ENCODE measurements at regions not wholly inside any gene's neighbourhood (a gene's known extent, or its start where the extent isn't known, plus 50 kb on each side); places are given as distances from the start of the nearest gene placed in this dataset.

DNA sequence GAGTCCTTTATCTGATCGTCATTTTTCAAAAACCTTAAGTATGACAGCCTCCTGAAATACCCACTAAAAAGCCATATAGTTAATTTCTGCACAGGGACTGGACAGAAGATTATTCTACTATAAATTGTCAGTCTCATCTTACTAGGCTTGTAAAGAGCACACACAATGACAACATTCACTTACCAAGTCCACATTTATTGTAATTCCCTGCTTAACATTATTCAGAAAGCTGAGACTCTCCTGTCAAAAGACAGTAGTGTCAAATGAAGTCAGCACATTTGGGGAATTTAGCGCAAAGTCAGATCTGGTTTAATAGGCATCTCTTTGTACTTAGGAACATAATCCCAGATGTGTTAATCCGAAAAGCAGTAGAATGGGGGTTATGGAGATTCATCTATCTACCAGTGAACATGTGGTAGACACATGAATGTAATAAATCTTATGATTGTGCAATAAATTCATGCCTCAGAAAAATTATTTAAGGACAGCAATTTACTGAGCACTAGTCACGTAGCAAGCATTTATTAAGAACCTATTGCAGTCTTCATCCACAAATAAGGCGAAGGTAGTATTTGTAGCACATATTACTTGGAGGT lies 224.6 kb upstream of the GPC6 start:
- FAIRE-seq (no peak), DNase-seq (ENCODE audit: low read depth, low spot score) (no peak)
- intact Hi-C loops (cut with micrococcal nuclease) = no loop called here
- no peak for TF ChIP-seq EZH2 (IDR thresholded peaks at IDR 0.05; ENCODE audit: borderline replicate concordance, low read depth, low read length, severe bottlenecking)
- no peak for TF ChIP-seq FOS (IDR thresholded peaks at IDR 0.05; ENCODE audit: borderline replicate concordance, insufficient read depth, low read length)
- no peak for TF ChIP-seq JUN (IDR thresholded peaks at IDR 0.05; ENCODE audit: borderline replicate concordance, insufficient read depth, insufficient read length, low read depth)
- no peak for TF ChIP-seq POLR2A (IDR thresholded peaks at IDR 0.05; ENCODE audit: low read depth, low read length)
- TF ChIP-seq GATA2 (IDR thresholded peaks at IDR 0.05; ENCODE audit: insufficient read depth, insufficient read length, low read depth, low read length) = no peak
- TF ChIP-seq POLR2AphosphoS5 (IDR thresholded peaks at IDR 0.05; ENCODE audit: insufficient read depth, low read depth, low read length) = no peak
- TF ChIP-seq MYC (IDR thresholded peaks at IDR 0.05; ENCODE audit: low read depth, low read length) = no peak
- TF ChIP-seq, protein P1, sequence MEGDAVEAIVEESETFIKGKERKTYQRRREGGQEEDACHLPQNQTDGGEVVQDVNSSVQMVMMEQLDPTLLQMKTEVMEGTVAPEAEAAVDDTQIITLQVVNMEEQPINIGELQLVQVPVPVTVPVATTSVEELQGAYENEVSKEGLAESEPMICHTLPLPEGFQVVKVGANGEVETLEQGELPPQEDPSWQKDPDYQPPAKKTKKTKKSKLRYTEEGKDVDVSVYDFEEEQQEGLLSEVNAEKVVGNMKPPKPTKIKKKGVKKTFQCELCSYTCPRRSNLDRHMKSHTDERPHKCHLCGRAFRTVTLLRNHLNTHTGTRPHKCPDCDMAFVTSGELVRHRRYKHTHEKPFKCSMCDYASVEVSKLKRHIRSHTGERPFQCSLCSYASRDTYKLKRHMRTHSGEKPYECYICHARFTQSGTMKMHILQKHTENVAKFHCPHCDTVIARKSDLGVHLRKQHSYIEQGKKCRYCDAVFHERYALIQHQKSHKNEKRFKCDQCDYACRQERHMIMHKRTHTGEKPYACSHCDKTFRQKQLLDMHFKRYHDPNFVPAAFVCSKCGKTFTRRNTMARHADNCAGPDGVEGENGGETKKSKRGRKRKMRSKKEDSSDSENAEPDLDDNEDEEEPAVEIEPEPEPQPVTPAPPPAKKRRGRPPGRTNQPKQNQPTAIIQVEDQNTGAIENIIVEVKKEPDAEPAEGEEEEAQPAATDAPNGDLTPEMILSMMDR (IDR thresholded peaks at IDR 0.05; ENCODE audit: extremely low read depth in 1 of 2, insufficient read depth in 1 of 2, low read depth in 1 of 2, low read length in 2 of 2) = no peak
- TF ChIP-seq, protein P2, sequence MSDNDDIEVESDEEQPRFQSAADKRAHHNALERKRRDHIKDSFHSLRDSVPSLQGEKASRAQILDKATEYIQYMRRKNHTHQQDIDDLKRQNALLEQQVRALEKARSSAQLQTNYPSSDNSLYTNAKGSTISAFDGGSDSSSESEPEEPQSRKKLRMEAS (IDR thresholded peaks at IDR 0.05; ENCODE audit: insufficient read depth, insufficient read length) = no peak
- H3K9ac ChIP-seq (replicated peaks; ENCODE audit: extremely low read depth, insufficient read depth, low read length) = no peak overlapping the region
- H3K4me3 ChIP-seq (replicated peaks in 1 of 3; ENCODE audit: insufficient read depth in 1 of 3, low read depth in 1 of 3, low read length in 3 of 3) = no peak overlapping the region
- BruUV-seq (replicated peaks) = no TSS peak
- no peaks in the 10 kb centered on the region for H3K9me1 ChIP-seq (replicated peaks; ENCODE audit: control insufficient read depth, extremely low read depth, insufficient read depth, low read length)
- H2AFZ ChIP-seq (ENCODE audit: low read depth, low read length) = no peak overlapping the region
- peaks cover 9% of the 10 kb centered on the region for H3K9me3 ChIP-seq (replicated peaks; ENCODE audit: control insufficient read depth, insufficient read depth, low read length)
- no peaks in the 10 kb centered on the region for H3K79me2 ChIP-seq (ENCODE audit: control insufficient read depth, insufficient read depth, low read length)
- no peak overlapping the region for H3K4me2 ChIP-seq (ENCODE audit: insufficient read depth, low read length)
- H3K36me3 ChIP-seq (ENCODE audit: control insufficient read depth in 2 of 2, extremely low read depth in 1 of 2, insufficient read depth in 2 of 2, low read length in 2 of 2) = no peaks in the 10 kb centered on the region
- ChIA-PET CTCF (no interaction called here), POLR2A (no interaction called here)
- no peak overlapping the region for H3K27ac ChIP-seq (ENCODE audit: insufficient read depth, low read depth, low read length)
- no peaks in the 10 kb centered on the region for H3K4me1 ChIP-seq (ENCODE audit: control insufficient read depth, extremely low read depth, insufficient read depth, low read length)
- H4K20me1 ChIP-seq (replicated peaks; ENCODE audit: control insufficient read depth, extremely low read depth, insufficient read depth, low read length) = no peaks in the 10 kb centered on the region
- dilution Hi-C loops (cut with MboI; ENCODE audit: extremely low pct_ligation_motif_present, low sequenced_read_pairs) = no loop called here
- no peaks in the 10 kb centered on the region for H3K27me3 ChIP-seq (ENCODE audit: control insufficient read depth in 2 of 2, insufficient read depth in 2 of 2, low read length in 2 of 2)

All from endothelial cell of umbilical vein (primary cell).